SU-DHL-6 (cell line): ENCODE measurements at regions not wholly inside any gene's neighbourhood (a gene's known extent, or its start where the extent isn't known, plus 50 kb on each side); places are given as distances from the start of the nearest gene placed in this dataset.

Source experiments
- H2AFZ ChIP-seq: fragments of 200-600 bp; sonication (generic); 2 replicates; pipeline ENCODE4 v1.6.1; 2014; ENCODE audit warnings: low read depth, mild to moderate bottlenecking, moderate library complexity, mixed read lengths, antibody characterized with exemption, low read length; ENCODE audit not compliant: severe bottlenecking
- H3F3A ChIP-seq: fragments of 200-600 bp; shearing (Covaris generic); 2 replicates; pipeline ENCODE4 v1.6.0; 2016; ENCODE audit warnings: antibody characterized with exemption, mild to moderate bottlenecking; ENCODE audit not compliant: insufficient read depth
- H3K27ac ChIP-seq: fragments of 200-600 bp; sonication (generic); 2 replicates; pipeline ENCODE4 v1.5.1; 2016; ENCODE audit warnings: low read depth, mild to moderate bottlenecking, low read length, moderate library complexity, mixed read lengths
- H3K27me3 ChIP-seq: fragments of 200-600 bp; sonication (generic), shearing (Covaris generic); 2 replicates; pipeline ENCODE4 v1.6.0; 2014; ENCODE audit warnings: mild to moderate bottlenecking, low read length
- H3K36me3 ChIP-seq: fragments of 200-600 bp; sonication (generic); 2 replicates; pipeline ENCODE4 v1.6.1; 2014; ENCODE audit warnings: mild to moderate bottlenecking, low read length, mixed read lengths
- H3K4me2 ChIP-seq: fragments of 300-600, 200-600 bp; shearing (Covaris generic), sonication (generic); 2 replicates; pipeline ENCODE4 v1.6.0; 2014; ENCODE audit warnings: low read length, low read depth, mild to moderate bottlenecking; ENCODE audit not compliant: poor library complexity, severe bottlenecking
- H3K4me3 ChIP-seq: fragments of 200-600 bp; sonication (generic); 2 replicates; pipeline ENCODE4 v1.5.1; 2014; ENCODE audit warnings: antibody characterized with exemption, low read length, mild to moderate bottlenecking, mixed read lengths; ENCODE audit not compliant: insufficient read depth, poor library complexity, severe bottlenecking
- H3K79me2 ChIP-seq: fragments of 200-600 bp; sonication (generic); 2 replicates; pipeline ENCODE4 v1.6.1; 2014; ENCODE audit warnings: mild to moderate bottlenecking, low read length, moderate library complexity; ENCODE audit not compliant: insufficient read depth
- H3K9ac ChIP-seq: fragments of 200-600 bp; sonication (generic); 2 replicates; pipeline ENCODE4 v1.7.0; 2014; ENCODE audit warnings: mild to moderate bottlenecking, low read length
- H3K9me2 ChIP-seq: fragments of 200-600 bp; sonication (generic); replicated peaks from 2 replicates; pipeline ENCODE4 v1.6.1; 2014; ENCODE audit warnings: low read length; ENCODE audit not compliant: insufficient read depth
- H3K9me3 ChIP-seq: fragments of 200-600 bp; sonication (generic); 2 replicates; pipeline ENCODE4 v1.6.1; 2014; ENCODE audit warnings: low read length, mixed read lengths; ENCODE audit not compliant: insufficient read depth
- H4K20me1 ChIP-seq: fragments of 200-600 bp; sonication (generic); 2 replicates; pipeline ENCODE4 v1.6.1; 2014; ENCODE audit warnings: low read depth, mild to moderate bottlenecking, antibody characterized with exemption, low read length, moderate library complexity, mixed read lengths
- CTCF ChIP-seq: fragments of 200-600 bp; sonication (generic); IDR thresholded peaks from one replicate; pipeline ENCODE4 v1.5.1; 2017; ENCODE audit warnings: antibody characterized with exemption, mild to moderate bottlenecking, low read length, moderate library complexity; ENCODE audit not compliant: insufficient read depth, poor library complexity, severe bottlenecking
- EZH2phosphoT487 ChIP-seq: fragments of 200-600 bp; sonication (generic), shearing (Covaris generic); conservative IDR thresholded peaks from 2 replicates; pipeline ENCODE4 v1.6.1; 2018; ENCODE audit warnings: mild to moderate bottlenecking, antibody characterized with exemption, low read length, moderate library complexity, mixed read lengths

- H3K79me2 ChIP-seq: no peaks in the 10 kb centered on the region
- no peaks in the 10 kb centered on the region for H3K9me2 ChIP-seq
- H3K27me3 ChIP-seq: no peaks in the 10 kb centered on the region
- no peak overlapping the region for H3K4me3 ChIP-seq
- H2AFZ ChIP-seq: no peak overlapping the region
- H4K20me1 ChIP-seq: no peaks in the 10 kb centered on the region
- no peaks in the 10 kb centered on the region for H3K36me3 ChIP-seq
- H3K9me3 ChIP-seq: no peaks in the 10 kb centered on the region
- H3K27ac ChIP-seq: no peak overlapping the region
- TF ChIP-seq EZH2phosphoT487 (no peak), CTCF (no peak)
- no peak overlapping the region for H3K9ac ChIP-seq
- no peaks in the 10 kb centered on the region for H3F3A ChIP-seq
- H3K4me2 ChIP-seq: no peak overlapping the region
These were observed 1788.7 kb upstream of the FLRT2 start for GRCh38 chr14:83741269-83741668.

GRCh38 chr14:83744224-83744623 is 1785.7 kb upstream of the FLRT2 start:
- H3K4me3 ChIP-seq: no peak overlapping the region
- H3K9me2 ChIP-seq: no peaks in the 10 kb centered on the region
- H3F3A ChIP-seq: no peaks in the 10 kb centered on the region
- no peak overlapping the region for H3K4me2 ChIP-seq
- TF ChIP-seq CTCF (no peak), EZH2phosphoT487 (no peak)
- no peak overlapping the region for H3K9ac ChIP-seq
- H3K36me3 ChIP-seq: no peaks in the 10 kb centered on the region
- H2AFZ ChIP-seq: no peak overlapping the region
- H4K20me1 ChIP-seq: no peaks in the 10 kb centered on the region
- no peaks in the 10 kb centered on the region for H3K27me3 ChIP-seq
- H3K27ac ChIP-seq: no peak overlapping the region
- no peaks in the 10 kb centered on the region for H3K9me3 ChIP-seq
- no peaks in the 10 kb centered on the region for H3K79me2 ChIP-seq

GRCh38 chr14:83744891-83745290 is 1785.1 kb upstream of the FLRT2 start:
- no peaks in the 10 kb centered on the region for H3F3A ChIP-seq
- no peak overlapping the region for H3K9ac ChIP-seq
- H3K4me2 ChIP-seq: no peak overlapping the region
- H3K79me2 ChIP-seq: no peaks in the 10 kb centered on the region
- no peaks in the 10 kb centered on the region for H3K9me2 ChIP-seq
- no peak overlapping the region for H2AFZ ChIP-seq
- H3K27ac ChIP-seq: no peak overlapping the region
- no peak overlapping the region for H3K4me3 ChIP-seq
- H3K36me3 ChIP-seq: no peaks in the 10 kb centered on the region
- no peaks in the 10 kb centered on the region for H3K27me3 ChIP-seq
- H4K20me1 ChIP-seq: no peaks in the 10 kb centered on the region
- TF ChIP-seq EZH2phosphoT487 (no peak), CTCF (no peak)
- H3K9me3 ChIP-seq: no peaks in the 10 kb centered on the region

GRCh38 chr14:83746336-83746735 is 1783.6 kb upstream of the FLRT2 start:
- Histone ChIP-seq H3K79me2 (no peaks in the 10 kb centered on the region), H3K9ac (no peak overlapping the region), H4K20me1 (no peaks in the 10 kb centered on the region), H3K27me3 (no peaks in the 10 kb centered on the region), H3K9me2 (no peaks in the 10 kb centered on the region), H3K4me2 (no peak overlapping the region), H3K9me3 (no peaks in the 10 kb centered on the region), H3F3A (no peaks in the 10 kb centered on the region), H2AFZ (no peak overlapping the region), H3K4me3 (no peak overlapping the region), H3K27ac (no peak overlapping the region), H3K36me3 (no peaks in the 10 kb centered on the region)
- TF ChIP-seq EZH2phosphoT487: no peak
- TF ChIP-seq CTCF: no peak
